Activated T-cell treated with anti-CD3 and anti-CD28 coated beads for 4 hours (primary cell): ENCODE measurements at regions not wholly inside any gene's neighbourhood (a gene's known extent, or its start where the extent isn't known, plus 50 kb on each side); places are given as distances from the start of the nearest gene placed in this dataset.
"Not testable (repeated sequence)": the region's sequence is repeated elsewhere in the genome, so short reads cannot be mapped to it uniquely, and the experiment has no call there.

Experiments
- DNase-seq: peaks from one replicate; pipeline ENCODE4 v3.0.0-alpha.2; 2020

- no peak for DNase-seq
These were observed 272.8 kb downstream of the OLFM4 start for GRCh38 chr13:53301449-53301848.

DNA sequence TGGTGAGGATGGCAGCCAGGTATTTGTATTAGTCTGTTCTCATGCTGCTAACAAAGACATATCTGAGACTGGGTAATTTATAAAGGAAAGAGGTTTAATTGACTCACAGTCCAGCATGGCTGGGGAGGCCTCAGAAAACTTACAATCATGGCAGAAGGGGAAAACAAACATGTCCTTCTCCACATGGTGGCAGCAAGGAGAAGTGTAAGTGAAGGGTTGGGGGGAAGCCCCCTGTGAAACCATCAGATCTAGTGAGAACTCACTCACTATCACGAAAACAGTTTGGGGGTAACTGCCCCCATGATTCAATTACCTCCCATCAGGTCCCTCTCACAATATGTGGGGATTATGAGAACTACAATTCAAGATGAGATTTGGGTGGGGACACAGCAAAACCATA is 276.8 kb downstream of the OLFM4 start:
- DNase-seq: not testable (repeated sequence)

GRCh38 chr13:53310786-53311185 is 282.2 kb downstream of the OLFM4 start:
- no peak for DNase-seq

DNA sequence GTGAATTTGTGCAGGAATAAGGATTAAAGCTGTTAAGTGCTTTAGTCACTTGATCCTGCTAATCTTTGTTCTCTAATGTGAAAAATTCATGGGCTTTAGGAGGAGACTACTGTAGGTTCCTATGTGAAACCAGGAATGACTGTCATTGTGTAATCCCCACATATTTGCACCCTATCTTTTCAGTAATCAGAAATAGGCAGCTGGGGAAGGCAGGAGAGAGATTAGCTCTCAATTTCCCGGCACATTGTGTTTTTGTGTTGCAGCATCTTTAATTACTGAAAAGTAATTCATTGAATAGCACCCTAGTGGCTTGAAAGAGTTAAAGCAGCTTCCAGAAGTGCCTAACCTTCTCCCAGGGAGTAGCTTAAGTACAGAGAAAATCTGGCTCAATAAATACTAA is 282.9 kb downstream of the OLFM4 start:
- DNase-seq: no peak

DNA sequence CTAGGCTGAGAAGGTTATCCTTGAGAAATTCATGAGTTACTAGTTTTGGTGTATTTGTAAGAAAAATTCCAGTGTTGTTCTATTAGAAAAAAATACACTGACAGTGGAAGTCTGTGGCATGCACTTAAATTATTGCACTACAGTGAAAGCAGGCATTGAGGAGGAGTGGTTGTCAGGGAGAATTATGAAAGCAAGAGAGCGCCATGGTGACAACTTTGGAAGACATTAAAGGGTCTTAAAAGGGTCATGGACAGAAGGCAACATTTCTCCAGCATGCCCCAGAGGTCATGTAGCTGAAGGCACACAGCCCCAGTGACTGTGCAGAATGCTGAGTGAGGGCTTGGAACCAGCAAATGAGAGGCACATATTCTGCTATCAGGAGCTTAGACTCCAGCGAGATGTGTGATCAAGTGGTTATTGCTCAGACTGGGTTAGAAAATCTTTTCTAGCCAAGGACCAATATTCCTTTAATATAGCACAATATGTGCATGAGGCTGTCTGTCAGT is 292.7 kb downstream of the OLFM4 start:
- DNase-seq: no peak

DNA sequence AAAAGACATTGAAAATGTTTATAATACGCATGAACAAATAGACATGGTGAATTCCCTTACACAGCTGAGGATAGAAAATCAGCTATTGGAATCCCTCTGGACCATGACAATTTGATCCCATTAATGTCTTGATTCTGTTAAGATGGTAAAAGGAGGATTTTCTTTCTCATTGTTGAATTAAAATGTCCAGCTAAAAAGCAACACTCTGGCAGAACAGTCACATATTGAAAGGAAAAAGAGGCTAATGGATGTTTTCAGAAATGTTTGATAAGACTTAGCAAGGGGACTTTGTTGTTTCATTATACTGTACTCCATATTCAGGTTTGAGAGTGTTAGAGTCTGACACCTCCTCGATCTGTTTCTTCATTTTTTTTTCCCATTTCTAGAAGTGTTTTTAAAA is 296.0 kb downstream of the OLFM4 start:
- no peak for DNase-seq

GRCh38 chr13:53326716-53327115 is 298.1 kb downstream of the OLFM4 start:
- DNase-seq: no peak

GRCh38 chr13:53327680-53328315 is 299.2 kb downstream of the OLFM4 start:
- no peak for DNase-seq

DNA sequence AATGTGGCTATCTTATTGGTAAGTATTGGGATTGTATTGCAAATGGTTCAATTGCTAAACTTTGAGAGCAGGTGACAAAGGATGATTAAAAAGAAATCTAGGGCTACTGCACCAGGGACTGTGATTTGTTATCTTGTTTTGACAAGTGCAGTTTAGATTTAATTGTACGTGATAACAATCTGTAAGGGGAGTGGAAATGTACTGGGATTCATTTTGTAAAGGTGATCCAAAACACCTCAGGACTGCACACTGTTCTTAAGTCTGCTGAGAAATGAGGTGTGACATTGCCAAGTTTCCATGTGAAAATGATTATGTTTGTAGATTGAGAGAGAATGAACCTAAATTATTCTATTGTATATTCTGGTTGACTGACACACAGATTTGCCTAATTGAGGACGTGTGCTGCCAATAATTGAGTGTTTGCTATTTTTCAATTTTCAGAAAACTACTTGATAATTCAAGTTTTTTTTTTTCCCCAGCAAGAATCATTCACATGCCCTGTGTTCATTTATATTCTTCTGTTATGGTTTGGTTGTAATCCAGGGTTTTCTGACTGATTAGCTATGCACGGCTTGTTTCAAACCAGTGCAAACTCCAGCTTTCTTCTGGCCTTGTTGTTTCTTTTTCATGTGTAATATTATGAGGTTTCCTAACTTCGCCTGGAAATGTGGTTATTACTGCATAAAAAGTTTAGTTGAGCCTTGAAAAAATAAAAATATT is 308.0 kb downstream of the OLFM4 start:
- no peak for DNase-seq

DNA sequence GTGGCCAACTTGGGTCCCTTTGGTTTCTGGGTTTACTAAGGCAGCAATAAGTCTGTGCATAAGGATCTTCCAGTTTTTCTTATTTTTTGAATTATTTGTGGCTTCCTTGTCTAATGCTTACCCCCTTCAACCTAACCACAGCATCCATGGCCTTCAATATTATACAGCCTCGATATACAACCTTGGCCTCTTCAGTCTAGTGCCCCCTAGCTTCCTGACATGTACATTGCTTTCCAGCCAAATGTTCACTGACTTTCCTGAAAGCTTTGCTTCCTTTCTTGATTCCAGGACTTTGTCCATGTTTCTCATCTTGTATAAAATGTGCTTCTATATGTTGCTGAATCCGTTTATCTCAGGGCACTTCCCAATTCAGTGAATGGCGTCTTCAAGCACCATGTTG is 310.1 kb downstream of the OLFM4 start:
- DNase-seq: no peak

DNA sequence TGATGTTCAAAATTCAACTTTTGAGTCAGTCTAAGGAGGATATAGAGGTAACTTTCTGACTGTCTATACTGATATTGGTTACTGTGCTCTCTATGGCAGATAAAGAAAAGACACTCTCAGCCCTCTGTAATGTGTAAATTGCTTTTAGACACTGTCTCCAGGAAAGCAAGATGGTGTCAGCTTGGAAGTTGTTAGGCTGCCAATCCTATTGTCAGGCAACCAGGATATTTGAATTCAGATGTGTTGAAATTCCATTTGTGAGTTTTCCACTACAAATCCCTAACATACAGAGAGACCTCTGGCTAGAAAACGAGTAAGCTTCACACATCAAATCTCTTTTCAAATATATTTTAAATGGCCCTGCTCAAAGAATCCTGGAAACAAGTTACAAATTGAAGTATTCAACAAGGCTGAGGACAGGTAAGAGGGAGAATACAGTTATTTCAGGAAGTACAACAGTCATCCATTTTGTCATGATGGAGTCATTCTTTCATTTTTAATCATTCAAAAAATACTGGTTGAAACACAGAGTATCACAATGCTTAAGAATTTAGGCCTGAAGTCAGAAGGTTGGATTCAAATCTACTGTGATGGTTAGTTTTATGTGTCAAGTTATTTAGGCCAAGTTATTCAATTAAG is 312.0 kb downstream of the OLFM4 start:
- no peak for DNase-seq

GRCh38 chr13:53341144-53341510 is 312.5 kb downstream of the OLFM4 start:
- no peak for DNase-seq

GRCh38 chr13:53342623-53343360 is 314.2 kb downstream of the OLFM4 start:
- DNase-seq: no peak

GRCh38 chr13:53343361-53343744 is 314.7 kb downstream of the OLFM4 start:
- DNase-seq: no peak

DNA sequence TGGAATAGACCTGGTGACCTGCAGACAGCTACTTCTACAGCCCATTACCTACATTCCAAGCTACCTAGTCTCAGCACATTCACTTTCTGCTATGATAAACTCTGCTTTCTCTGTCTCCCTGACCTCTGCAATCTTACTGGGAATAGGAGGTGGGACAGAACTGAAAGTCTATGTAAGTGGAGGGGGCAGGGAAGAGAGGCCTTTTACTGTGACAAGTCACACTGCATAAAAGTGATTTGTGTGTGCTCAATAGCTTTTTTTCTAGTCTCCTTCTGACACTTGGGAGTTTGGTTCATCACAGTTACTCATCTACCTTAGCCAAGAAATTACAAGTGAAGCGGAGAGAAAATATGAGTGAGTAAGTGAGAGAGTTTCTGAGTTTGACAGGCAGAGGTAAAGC is 322.4 kb downstream of the OLFM4 start:
- no peak for DNase-seq

GRCh38 chr13:53357582-53357981 is 329.0 kb downstream of the OLFM4 start:
- no peak for DNase-seq

DNA sequence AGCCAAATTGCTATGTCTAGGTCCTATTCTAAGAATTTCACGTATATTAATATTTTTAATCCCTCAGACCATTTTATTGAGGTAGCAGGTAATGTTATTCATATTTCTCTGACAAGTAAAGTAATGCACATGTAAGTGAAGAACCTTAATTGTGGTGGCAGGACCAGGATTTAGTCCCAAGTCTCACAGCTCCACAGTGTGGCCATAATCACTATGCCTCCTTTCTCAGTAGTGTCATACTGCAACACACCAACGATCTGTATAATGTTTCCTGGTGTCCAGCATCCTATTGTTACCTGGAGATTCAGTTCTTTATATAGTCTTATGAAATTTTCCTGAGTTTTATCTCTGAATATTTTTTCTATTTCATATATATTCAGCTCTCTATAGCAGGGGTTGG is 340.3 kb downstream of the OLFM4 start:
- no peak for DNase-seq

DNA sequence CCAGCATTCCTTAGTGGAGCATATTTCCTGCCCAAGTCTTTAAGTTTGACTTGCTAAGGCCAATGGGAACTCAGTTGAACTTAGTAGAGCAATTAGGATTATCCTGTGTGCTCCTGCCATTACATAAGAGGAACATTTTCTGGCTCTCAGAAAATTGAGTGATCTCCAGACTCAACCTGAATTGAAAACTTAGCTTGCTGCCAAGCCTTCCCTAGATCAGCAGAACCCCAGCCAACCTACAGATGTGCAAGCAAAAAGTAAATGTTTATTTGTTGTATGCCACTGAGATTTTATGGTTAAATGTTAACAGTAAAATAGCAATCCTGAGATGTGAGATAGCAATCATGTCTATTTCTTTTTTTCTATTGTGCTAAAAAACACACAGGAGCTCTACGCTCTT is 350.9 kb downstream of the OLFM4 start:
- DNase-seq: no peak

- no peak for DNase-seq
These were observed 353.4 kb downstream of the OLFM4 start for GRCh38 chr13:53382008-53382407.

GRCh38 chr13:53398051-53398450 is 369.4 kb downstream of the OLFM4 start:
- DNase-seq: no peak

GRCh38 chr13:53405616-53406015 is 377.0 kb downstream of the OLFM4 start:
- no peak for DNase-seq

DNA sequence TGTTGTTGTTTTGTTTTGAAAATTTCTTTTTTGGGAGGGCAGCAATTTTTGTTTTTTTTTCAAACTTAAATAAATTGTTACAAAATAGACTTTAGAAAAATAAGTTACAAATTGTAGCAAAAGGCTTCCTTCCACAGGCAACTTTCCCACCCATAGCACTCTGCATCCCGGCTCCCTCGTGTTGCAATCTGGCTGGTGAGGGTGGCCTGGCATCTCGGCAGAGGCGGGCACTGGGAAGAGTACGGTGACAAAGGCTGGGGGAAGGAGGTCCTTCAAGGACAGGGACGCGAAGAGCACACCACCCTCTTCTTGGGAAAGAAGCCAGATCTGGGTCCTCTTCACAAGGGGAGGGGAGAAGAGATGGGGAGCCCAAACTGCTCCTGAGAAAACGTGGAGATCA is 379.7 kb downstream of the OLFM4 start:
- no peak for DNase-seq

DNA sequence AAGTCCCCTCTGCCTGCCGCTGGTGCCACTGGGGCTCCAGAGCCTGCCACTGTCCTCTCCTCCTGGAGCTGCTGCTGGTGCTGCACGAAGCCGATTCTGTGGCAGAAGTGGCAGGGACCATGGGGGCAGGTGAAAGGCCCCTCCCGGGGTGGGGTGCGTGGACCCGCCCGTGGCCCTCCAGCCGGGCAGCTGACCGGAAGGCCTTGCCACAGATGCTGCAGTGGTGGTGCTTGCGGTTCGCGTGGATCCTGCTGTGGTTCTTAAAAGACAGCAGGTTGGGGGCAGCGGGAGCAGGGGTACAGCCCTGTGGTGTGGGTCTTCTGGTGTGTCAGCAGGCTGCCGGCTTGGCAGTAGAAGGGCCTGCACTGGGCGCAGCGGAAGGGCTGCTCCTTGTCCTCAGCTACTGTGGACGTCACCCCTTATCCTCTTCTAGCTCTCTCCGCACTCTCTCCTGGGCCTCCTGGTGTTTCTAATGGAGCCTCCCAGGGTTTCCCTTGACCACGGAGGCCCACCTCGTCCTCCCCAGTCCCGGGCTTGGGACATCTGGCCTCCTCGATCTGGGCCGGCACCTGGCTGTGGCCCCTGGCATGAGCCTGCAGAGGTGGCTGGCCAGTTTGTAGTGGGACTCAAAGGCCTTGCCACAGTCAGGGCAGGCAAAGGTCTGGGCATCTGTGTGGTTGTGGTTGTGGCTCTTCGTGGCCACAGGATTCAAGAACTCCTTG is 380.4 kb downstream of the OLFM4 start:
- DNase-seq: no peak
